Astrocyte of the cerebellum (primary cell): ENCODE measurements at regions not wholly inside any gene's neighbourhood (a gene's known extent, or its start where the extent isn't known, plus 50 kb on each side); places are given as distances from the start of the nearest gene placed in this dataset.
A peak's percentile ranks its signal among the peaks of the same experiment; 100 is the strongest.

Experiments
- DNase-seq: peaks from one replicate; pipeline ENCODE4 v3.0.0-alpha.2; 2011; ENCODE audit warnings: low read depth
- H3K4me3 ChIP-seq: 2 replicates; pipeline ENCODE4 v1.5.1; 2011; ENCODE audit warnings: mild to moderate bottlenecking, low read depth, low read length, moderate library complexity
- CTCF ChIP-seq: IDR thresholded peaks from 2 replicates; pipeline ENCODE4 v1.5.1; 2012; ENCODE audit warnings: low read length, low read depth, moderate library complexity, mild to moderate bottlenecking; ENCODE audit errors: missing control alignments
- in situ Hi-C: cut with HindIII; loops from 2 replicates; pipeline ENCODE4 v1.10.0; 2017; ENCODE audit warnings: low sequenced_read_pairs

GRCh38 chr11:8808226-8808585, 102.8 kb upstream of the AKIP1 start:
- no peak for TF ChIP-seq CTCF
- no peak for DNase-seq
- H3K4me3 ChIP-seq, result peak overlapping the region; percentile 55
- in situ Hi-C loops, result no loop called here

DNA sequence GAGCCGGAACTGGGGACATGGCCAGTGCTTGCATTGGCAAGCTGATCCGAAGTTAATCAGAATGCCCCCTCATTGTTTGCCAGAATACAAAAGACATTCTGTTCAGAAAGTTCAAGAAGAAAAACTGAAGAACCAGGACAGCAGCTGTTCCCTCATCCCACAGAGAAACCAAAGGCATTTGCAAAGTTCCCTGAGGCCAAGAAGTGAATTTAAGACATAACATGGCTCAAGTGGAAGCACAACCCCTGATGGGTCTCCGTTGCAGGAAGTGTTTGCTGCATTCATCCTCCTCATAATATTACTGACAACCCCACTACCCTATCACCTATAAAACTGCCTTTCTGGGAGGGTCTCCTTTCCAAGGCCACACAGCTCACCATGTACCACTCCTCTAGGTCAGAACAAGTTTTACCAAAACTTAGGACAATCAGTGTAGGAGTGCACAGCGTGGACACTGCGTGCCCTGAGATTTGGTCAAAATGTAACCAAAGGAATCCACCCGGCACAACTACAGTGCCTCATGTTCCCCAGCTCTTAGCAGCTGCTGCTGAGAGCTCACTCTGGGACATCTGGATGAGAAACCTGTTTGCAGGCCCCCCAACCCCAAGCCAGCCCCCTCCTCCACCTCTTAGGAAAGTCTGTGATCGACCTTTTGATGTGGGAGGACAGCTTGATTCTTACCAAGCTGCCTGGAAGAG, 101.6 kb upstream of the AKIP1 start:
- peak overlapping the region; percentile 55 for H3K4me3 ChIP-seq
- in situ Hi-C loops, result no loop called here
- no peak for DNase-seq
- TF ChIP-seq CTCF, result no peak

DNA sequence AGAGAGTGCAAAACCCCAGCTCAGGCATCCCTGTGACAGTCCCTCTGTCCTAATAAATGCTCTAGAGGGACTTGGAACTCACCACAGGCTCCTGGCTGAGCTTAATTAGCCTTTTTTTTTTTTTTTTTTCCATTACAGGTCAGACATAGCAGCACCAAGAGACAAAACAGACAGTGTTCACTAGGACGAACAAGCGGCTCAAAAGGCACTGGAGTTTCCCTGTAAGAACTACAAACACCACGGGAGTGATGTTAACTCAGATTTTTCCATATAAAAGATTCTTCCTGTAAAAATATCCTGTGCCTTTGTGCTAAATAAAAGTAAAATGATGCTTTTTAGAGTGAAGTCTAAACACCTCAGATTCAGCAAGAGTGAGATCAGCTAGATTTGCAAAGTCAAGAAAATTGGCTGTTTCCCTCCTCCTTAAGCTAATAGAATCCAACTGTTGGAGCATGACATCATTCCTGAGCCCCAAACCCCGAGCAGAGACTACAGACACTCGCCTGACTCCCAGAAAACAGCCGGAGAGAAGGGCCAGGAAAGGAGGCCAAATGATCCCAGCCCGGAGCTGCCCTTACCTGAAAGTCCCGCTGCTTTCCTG, 101.0 kb upstream of the AKIP1 start:
- DNase-seq, result no peak
- in situ Hi-C loops, result no loop called here
- no peak for TF ChIP-seq CTCF
- peak overlapping the region; percentile 55 for H3K4me3 ChIP-seq

DNA sequence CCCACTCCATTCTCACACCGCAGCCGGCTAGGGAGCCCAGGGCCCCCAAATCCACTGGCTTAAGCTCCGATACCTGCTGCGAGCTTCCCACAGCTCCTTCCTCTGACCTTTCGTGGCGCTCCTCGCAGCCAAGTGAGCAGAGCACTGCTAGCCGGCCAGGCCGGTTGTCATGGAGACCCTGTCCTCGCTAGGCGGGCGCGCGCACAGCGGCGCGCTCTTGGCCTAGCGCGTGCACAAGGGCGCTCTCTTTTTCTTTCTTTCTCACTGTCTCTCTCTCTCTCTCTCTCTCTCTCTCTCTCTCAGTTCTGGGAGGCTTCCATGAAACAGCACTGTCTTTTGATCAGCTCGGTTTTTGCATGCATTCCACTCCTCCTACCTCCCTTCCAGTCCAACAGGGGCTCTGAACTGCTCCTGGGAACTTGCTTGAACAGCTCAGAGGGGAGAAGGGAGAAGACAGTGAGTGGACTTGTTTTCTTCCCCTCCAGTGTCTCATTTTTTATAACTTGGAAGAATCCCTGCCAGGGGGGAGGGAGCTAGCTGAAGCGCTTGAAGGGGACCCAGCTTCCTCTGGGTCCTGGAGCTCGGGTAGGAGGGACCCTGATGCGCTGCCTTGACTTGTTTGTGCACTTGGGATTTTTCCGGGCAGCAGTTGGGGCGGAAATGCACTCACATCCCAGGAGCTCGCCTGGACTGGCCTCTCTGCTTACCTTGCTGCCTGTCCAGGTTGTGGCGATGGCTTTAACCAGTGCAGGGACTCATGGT, 100.3 kb upstream of the AKIP1 start:
- peak overlapping the region; percentile 55 for H3K4me3 ChIP-seq
- no peak for DNase-seq
- in situ Hi-C loops, result no loop called here
- TF ChIP-seq CTCF, result no peak

DNA sequence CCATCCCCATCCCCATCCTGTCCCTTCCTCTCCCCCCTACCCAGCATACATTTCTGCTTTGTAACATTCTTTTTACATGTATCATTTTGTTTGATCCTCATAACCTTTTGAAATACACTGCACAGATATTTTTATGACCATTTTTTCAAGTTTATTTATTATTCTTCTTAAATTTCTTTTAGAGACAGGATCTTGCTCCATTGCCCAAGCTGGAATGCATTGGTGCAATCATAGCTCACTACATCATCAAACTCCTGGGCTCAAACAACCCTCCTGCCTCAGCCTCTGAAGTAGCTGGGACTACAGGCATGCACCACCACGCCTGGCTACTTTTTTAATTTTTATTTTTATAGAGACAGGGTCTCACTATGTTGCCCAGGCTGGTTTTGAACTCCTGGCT, 99.4 kb upstream of the AKIP1 start:
- H3K4me3 ChIP-seq, result peak overlapping the region; percentile 55
- no peak for TF ChIP-seq CTCF
- no peak for DNase-seq
- in situ Hi-C loops, result no loop called here

DNA sequence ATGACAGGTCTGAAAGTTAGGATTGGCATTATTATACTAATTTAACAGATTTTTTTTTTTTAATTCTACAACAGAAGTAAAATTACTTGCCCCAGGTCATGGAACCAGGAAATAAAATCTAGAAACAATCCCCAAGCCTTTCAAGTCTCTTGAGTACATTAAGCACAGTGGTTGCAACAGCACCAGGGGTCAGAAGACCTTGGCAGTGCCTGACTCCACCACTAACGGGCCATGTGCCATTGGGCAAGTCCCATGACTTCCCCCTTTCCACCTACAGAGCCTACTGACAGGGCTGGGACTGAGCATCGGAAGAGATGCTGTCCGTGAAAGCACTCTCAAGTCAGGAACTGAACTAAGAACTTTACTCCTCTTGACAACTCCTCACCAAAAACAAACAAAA, 98.6 kb upstream of the AKIP1 start:
- in situ Hi-C loops, result no loop called here
- no peak for DNase-seq
- no peak for TF ChIP-seq CTCF
- H3K4me3 ChIP-seq, result no peak overlapping the region
